ENCODE measurements at regions not wholly inside any gene's neighbourhood (a gene's known extent, or its start where the extent isn't known, plus 50 kb on each side); places are given as distances from the start of the nearest gene placed in this dataset.

GRCh38 chr13:106756446-106756845, 188.5 kb upstream of the ARGLU1 start:
- Histone ChIP-seq H3K4me1 (ENCODE audit: control insufficient read depth, insufficient read depth, low read length) (no peaks in the 10 kb centered on the region), H3K27ac (ENCODE audit: low read length) (no peak overlapping the region), H3K36me3 (ENCODE audit: control insufficient read depth in 2 of 2, insufficient read depth in 2 of 2, low read length in 2 of 2) (no peaks in the 10 kb centered on the region), H3K9me3 (ENCODE audit: control insufficient read depth in 2 of 2, low read length in 2 of 2) (no peaks in the 10 kb centered on the region), H3K9ac (ENCODE audit: low read length in 2 of 2) (no peak overlapping the region), H3K4me3 (ENCODE audit: low read length in 2 of 2) (no peak overlapping the region), H3K27me3 (ENCODE audit: control insufficient read depth in 1 of 2, insufficient read depth in 2 of 2, low read length in 2 of 2) (no peaks in the 10 kb centered on the region)

- Histone ChIP-seq H3K9ac (ENCODE audit: low read length in 2 of 2) (no peak overlapping the region), H3K36me3 (ENCODE audit: control insufficient read depth in 2 of 2, insufficient read depth in 2 of 2, low read length in 2 of 2) (no peaks in the 10 kb centered on the region), H3K27ac (ENCODE audit: low read length) (no peak overlapping the region), H3K4me1 (ENCODE audit: control insufficient read depth, insufficient read depth, low read length) (no peaks in the 10 kb centered on the region), H3K4me3 (ENCODE audit: low read length in 2 of 2) (no peak overlapping the region), H3K9me3 (ENCODE audit: control insufficient read depth in 2 of 2, low read length in 2 of 2) (no peaks in the 10 kb centered on the region), H3K27me3 (ENCODE audit: control insufficient read depth in 1 of 2, insufficient read depth in 2 of 2, low read length in 2 of 2) (no peaks in the 10 kb centered on the region)
Observed at GRCh38 chr13:106755542-106755941, 187.6 kb upstream of the ARGLU1 start.

GRCh38 chr13:106753251-106753650, 185.3 kb upstream of the ARGLU1 start:
- Histone ChIP-seq H3K4me1 (ENCODE audit: control insufficient read depth, insufficient read depth, low read length) (no peaks in the 10 kb centered on the region), H3K9ac (ENCODE audit: low read length in 2 of 2) (no peak overlapping the region), H3K4me3 (ENCODE audit: low read length in 2 of 2) (no peak overlapping the region), H3K36me3 (ENCODE audit: control insufficient read depth in 2 of 2, insufficient read depth in 2 of 2, low read length in 2 of 2) (no peaks in the 10 kb centered on the region), H3K27ac (ENCODE audit: low read length) (no peak overlapping the region), H3K27me3 (ENCODE audit: control insufficient read depth in 1 of 2, insufficient read depth in 2 of 2, low read length in 2 of 2) (no peaks in the 10 kb centered on the region), H3K9me3 (ENCODE audit: control insufficient read depth in 2 of 2, low read length in 2 of 2) (no peaks in the 10 kb centered on the region)

GRCh38 chr13:106752584-106753170, 184.7 kb upstream of the ARGLU1 start:
- Histone ChIP-seq H3K4me1 (ENCODE audit: control insufficient read depth, insufficient read depth, low read length) (no peaks in the 10 kb centered on the region), H3K9ac (ENCODE audit: low read length in 2 of 2) (no peak overlapping the region), H3K9me3 (ENCODE audit: control insufficient read depth in 2 of 2, low read length in 2 of 2) (no peaks in the 10 kb centered on the region), H3K27me3 (ENCODE audit: control insufficient read depth in 1 of 2, insufficient read depth in 2 of 2, low read length in 2 of 2) (no peaks in the 10 kb centered on the region), H3K27ac (ENCODE audit: low read length) (no peak overlapping the region), H3K4me3 (ENCODE audit: low read length in 2 of 2) (no peak overlapping the region), H3K36me3 (ENCODE audit: control insufficient read depth in 2 of 2, insufficient read depth in 2 of 2, low read length in 2 of 2) (no peaks in the 10 kb centered on the region)

DNA sequence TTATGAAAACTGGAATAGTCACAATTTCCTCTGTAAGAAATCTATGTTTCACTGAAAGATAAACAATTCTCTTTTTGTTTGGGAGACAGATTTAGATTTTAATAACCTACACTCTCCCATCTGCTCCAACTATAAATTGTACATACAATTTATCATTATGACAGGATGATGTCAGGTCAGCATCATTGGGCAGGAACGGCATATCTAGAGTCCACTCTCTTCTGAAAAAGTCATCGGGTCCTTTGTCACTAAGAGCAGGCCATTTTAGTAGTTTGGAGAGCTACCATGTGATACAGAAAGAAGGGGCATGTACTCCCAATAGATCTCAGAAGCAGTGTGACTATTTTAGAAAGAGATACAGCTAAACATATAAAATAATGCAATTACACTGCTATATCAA, 180.8 kb upstream of the ARGLU1 start:
- no peaks in the 10 kb centered on the region for H3K27me3 ChIP-seq (ENCODE audit: control insufficient read depth in 1 of 2, insufficient read depth in 2 of 2, low read length in 2 of 2)
- H3K36me3 ChIP-seq (ENCODE audit: control insufficient read depth in 2 of 2, insufficient read depth in 2 of 2, low read length in 2 of 2): no peaks in the 10 kb centered on the region
- H3K4me1 ChIP-seq (ENCODE audit: control insufficient read depth, insufficient read depth, low read length): no peaks in the 10 kb centered on the region
- no peak overlapping the region for H3K9ac ChIP-seq (ENCODE audit: low read length in 2 of 2)
- no peak overlapping the region for H3K4me3 ChIP-seq (ENCODE audit: low read length in 2 of 2)
- H3K27ac ChIP-seq (ENCODE audit: low read length): no peak overlapping the region
- no peaks in the 10 kb centered on the region for H3K9me3 ChIP-seq (ENCODE audit: control insufficient read depth in 2 of 2, low read length in 2 of 2)

DNA sequence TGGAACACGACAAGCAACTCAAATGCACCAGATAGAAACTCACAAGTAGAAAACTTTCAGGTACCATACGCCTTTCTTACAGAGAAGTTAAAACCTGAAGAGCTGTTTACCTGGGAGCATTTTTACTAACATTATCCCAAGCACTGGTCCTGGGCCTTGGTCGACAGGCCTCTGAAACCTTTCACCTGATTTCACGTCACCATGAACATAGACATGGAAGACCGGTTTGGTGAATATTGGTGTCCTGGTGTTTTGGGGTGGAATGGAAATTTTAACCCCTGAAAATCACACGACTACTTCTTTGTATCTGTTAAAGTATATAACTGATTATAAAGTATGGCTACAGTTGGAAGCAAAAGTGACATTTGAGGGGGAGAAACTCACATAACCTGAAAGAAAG, 176.6 kb upstream of the ARGLU1 start:
- Histone ChIP-seq H3K27ac (ENCODE audit: low read length) (no peak overlapping the region), H3K4me3 (ENCODE audit: low read length in 2 of 2) (no peak overlapping the region), H3K27me3 (ENCODE audit: control insufficient read depth in 1 of 2, insufficient read depth in 2 of 2, low read length in 2 of 2) (no peaks in the 10 kb centered on the region), H3K36me3 (ENCODE audit: control insufficient read depth in 2 of 2, insufficient read depth in 2 of 2, low read length in 2 of 2) (no peaks in the 10 kb centered on the region), H3K4me1 (ENCODE audit: control insufficient read depth, insufficient read depth, low read length) (no peaks in the 10 kb centered on the region), H3K9ac (ENCODE audit: low read length in 2 of 2) (no peak overlapping the region), H3K9me3 (ENCODE audit: control insufficient read depth in 2 of 2, low read length in 2 of 2) (no peaks in the 10 kb centered on the region)

GRCh38 chr13:106738186-106738678, 170.3 kb upstream of the ARGLU1 start:
- Histone ChIP-seq H3K9ac (ENCODE audit: low read length in 2 of 2) (no peak overlapping the region), H3K27ac (ENCODE audit: low read length) (no peak overlapping the region), H3K27me3 (ENCODE audit: control insufficient read depth in 1 of 2, insufficient read depth in 2 of 2, low read length in 2 of 2) (no peaks in the 10 kb centered on the region), H3K4me3 (ENCODE audit: low read length in 2 of 2) (no peak overlapping the region), H3K36me3 (ENCODE audit: control insufficient read depth in 2 of 2, insufficient read depth in 2 of 2, low read length in 2 of 2) (no peaks in the 10 kb centered on the region), H3K9me3 (ENCODE audit: control insufficient read depth in 2 of 2, low read length in 2 of 2) (no peaks in the 10 kb centered on the region), H3K4me1 (ENCODE audit: control insufficient read depth, insufficient read depth, low read length) (no peaks in the 10 kb centered on the region)

GRCh38 chr13:106736941-106737340, 169.0 kb upstream of the ARGLU1 start:
- no peaks in the 10 kb centered on the region for H3K36me3 ChIP-seq (ENCODE audit: control insufficient read depth in 2 of 2, insufficient read depth in 2 of 2, low read length in 2 of 2)
- H3K27me3 ChIP-seq (ENCODE audit: control insufficient read depth in 1 of 2, insufficient read depth in 2 of 2, low read length in 2 of 2): no peaks in the 10 kb centered on the region
- no peak overlapping the region for H3K9ac ChIP-seq (ENCODE audit: low read length in 2 of 2)
- H3K27ac ChIP-seq (ENCODE audit: low read length): no peak overlapping the region
- H3K4me1 ChIP-seq (ENCODE audit: control insufficient read depth, insufficient read depth, low read length): no peaks in the 10 kb centered on the region
- no peaks in the 10 kb centered on the region for H3K9me3 ChIP-seq (ENCODE audit: control insufficient read depth in 2 of 2, low read length in 2 of 2)
- no peak overlapping the region for H3K4me3 ChIP-seq (ENCODE audit: low read length in 2 of 2)

- Histone ChIP-seq H3K4me3 (ENCODE audit: low read length in 2 of 2) (no peak overlapping the region), H3K27me3 (ENCODE audit: control insufficient read depth in 1 of 2, insufficient read depth in 2 of 2, low read length in 2 of 2) (no peaks in the 10 kb centered on the region), H3K9me3 (ENCODE audit: control insufficient read depth in 2 of 2, low read length in 2 of 2) (no peaks in the 10 kb centered on the region), H3K9ac (ENCODE audit: low read length in 2 of 2) (no peak overlapping the region), H3K27ac (ENCODE audit: low read length) (no peak overlapping the region), H3K36me3 (ENCODE audit: control insufficient read depth in 2 of 2, insufficient read depth in 2 of 2, low read length in 2 of 2) (no peaks in the 10 kb centered on the region), H3K4me1 (ENCODE audit: control insufficient read depth, insufficient read depth, low read length) (no peaks in the 10 kb centered on the region)
Observed at GRCh38 chr13:106734198-106734597, 166.3 kb upstream of the ARGLU1 start.

DNA sequence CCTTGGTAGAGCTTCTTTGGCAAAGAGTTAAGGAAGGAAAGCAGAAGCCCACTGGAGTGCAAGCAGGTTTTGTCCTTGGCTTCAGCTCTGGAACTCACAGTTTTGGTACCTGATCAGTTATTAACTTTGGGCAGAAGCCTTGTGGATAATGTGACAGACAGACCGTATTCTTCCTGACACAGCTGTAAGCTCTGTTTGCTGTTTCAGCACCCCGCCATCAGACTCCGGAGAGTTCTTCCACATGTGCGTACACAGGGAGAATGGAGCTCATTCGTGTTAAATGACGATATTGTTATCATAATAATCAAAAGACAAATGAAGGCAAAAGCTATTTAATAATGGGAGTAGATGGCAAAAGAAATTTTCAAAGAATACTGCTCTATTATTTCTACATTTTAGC, 155.1 kb upstream of the ARGLU1 start:
- H3K9ac ChIP-seq (ENCODE audit: low read length in 2 of 2): no peak overlapping the region
- H3K9me3 ChIP-seq (ENCODE audit: control insufficient read depth in 2 of 2, low read length in 2 of 2): no peaks in the 10 kb centered on the region
- no peak overlapping the region for H3K27ac ChIP-seq (ENCODE audit: low read length)
- no peaks in the 10 kb centered on the region for H3K36me3 ChIP-seq (ENCODE audit: control insufficient read depth in 2 of 2, insufficient read depth in 2 of 2, low read length in 2 of 2)
- H3K27me3 ChIP-seq (ENCODE audit: control insufficient read depth in 1 of 2, insufficient read depth in 2 of 2, low read length in 2 of 2): no peaks in the 10 kb centered on the region
- no peak overlapping the region for H3K4me3 ChIP-seq (ENCODE audit: low read length in 2 of 2)
- no peaks in the 10 kb centered on the region for H3K4me1 ChIP-seq (ENCODE audit: control insufficient read depth, insufficient read depth, low read length)

DNA sequence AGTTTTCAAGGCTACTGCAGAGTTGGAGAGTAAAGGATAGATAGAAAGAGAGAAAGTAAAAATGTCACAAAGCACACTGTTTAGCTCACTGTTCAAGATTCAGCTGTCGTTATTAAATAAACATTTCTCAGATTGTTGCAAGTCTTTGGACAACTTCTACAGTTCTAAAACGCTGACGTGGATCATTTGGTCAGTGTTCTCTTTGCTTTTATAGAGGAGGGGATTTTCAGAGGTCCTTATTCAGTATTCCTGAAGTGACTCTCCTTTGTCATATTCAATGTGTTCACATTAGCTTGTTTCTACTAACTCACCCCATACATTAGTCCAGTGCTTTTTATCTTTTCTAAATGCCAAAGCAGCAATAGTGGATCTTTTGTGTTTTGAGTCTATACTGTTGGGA, 154.7 kb upstream of the ARGLU1 start:
- Histone ChIP-seq H3K27ac (ENCODE audit: low read length) (no peak overlapping the region), H3K9ac (ENCODE audit: low read length in 2 of 2) (no peak overlapping the region), H3K4me3 (ENCODE audit: low read length in 2 of 2) (no peak overlapping the region), H3K4me1 (ENCODE audit: control insufficient read depth, insufficient read depth, low read length) (no peaks in the 10 kb centered on the region), H3K36me3 (ENCODE audit: control insufficient read depth in 2 of 2, insufficient read depth in 2 of 2, low read length in 2 of 2) (no peaks in the 10 kb centered on the region), H3K27me3 (ENCODE audit: control insufficient read depth in 1 of 2, insufficient read depth in 2 of 2, low read length in 2 of 2) (no peaks in the 10 kb centered on the region), H3K9me3 (ENCODE audit: control insufficient read depth in 2 of 2, low read length in 2 of 2) (no peaks in the 10 kb centered on the region)
